HUES6 (cell line): ENCODE measurements at regions not wholly inside any gene's neighbourhood (a gene's known extent, or its start where the extent isn't known, plus 50 kb on each side); places are given as distances from the start of the nearest gene placed in this dataset.
"Not testable (repeated sequence)": the region's sequence is repeated elsewhere in the genome, so short reads cannot be mapped to it uniquely, and the experiment has no call there.

Source experiments
- H3K27ac ChIP-seq: 2 replicates; pipeline ENCODE4 v1.7.0; 2013; ENCODE audit warnings: low read depth, mild to moderate bottlenecking, low read length, inconsistent platforms
- H3K27me3 ChIP-seq: 2 replicates; pipeline ENCODE4 v1.6.1; 2013; ENCODE audit warnings: low read length; ENCODE audit not compliant: control insufficient read depth, insufficient read depth
- H3K36me3 ChIP-seq: 2 replicates; pipeline ENCODE4 v1.6.1; 2013; ENCODE audit warnings: low read length; ENCODE audit not compliant: control insufficient read depth, insufficient read depth
- H3K4me1 ChIP-seq: 2 replicates; pipeline ENCODE4 v1.6.1; 2013; ENCODE audit warnings: low read length; ENCODE audit not compliant: control insufficient read depth, insufficient read depth
- H3K4me3 ChIP-seq: 2 replicates; pipeline ENCODE4 v1.5.1; 2013; ENCODE audit warnings: low read depth, low read length
- H3K9ac ChIP-seq: one replicate; pipeline ENCODE4 v1.6.1; 2013; ENCODE audit warnings: mild to moderate bottlenecking, low read length
- H3K9me3 ChIP-seq: 2 replicates; pipeline ENCODE4 v1.6.1; 2013; ENCODE audit warnings: low read depth, low read length; ENCODE audit not compliant: control insufficient read depth, insufficient read depth

DNA sequence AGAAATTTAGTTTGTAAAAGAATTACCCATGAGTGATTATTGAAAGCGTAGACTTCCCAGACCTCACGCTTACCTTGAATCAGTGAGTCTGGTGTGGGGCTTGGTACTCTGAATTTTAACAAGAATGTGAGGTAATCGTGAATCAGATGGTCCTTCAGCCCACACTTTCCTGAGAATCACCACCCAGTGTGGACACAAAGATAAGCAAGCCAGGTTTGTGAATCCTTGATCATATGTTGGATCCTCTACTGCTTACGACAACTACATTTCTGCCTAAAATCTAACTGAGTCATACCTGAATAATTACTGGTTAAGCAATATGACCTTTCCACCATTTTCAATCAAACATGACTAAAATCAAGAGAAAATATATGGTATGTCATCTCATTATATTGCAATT lies 589.3 kb downstream of the TFAP2A start:
- Histone ChIP-seq H3K4me3 (no peak overlapping the region), H3K9me3 (no peaks in the 10 kb centered on the region), H3K9ac (no peak overlapping the region), H3K36me3 (no peaks in the 10 kb centered on the region), H3K27me3 (no peaks in the 10 kb centered on the region), H3K4me1 (no peaks in the 10 kb centered on the region), H3K27ac (no peak overlapping the region)

DNA sequence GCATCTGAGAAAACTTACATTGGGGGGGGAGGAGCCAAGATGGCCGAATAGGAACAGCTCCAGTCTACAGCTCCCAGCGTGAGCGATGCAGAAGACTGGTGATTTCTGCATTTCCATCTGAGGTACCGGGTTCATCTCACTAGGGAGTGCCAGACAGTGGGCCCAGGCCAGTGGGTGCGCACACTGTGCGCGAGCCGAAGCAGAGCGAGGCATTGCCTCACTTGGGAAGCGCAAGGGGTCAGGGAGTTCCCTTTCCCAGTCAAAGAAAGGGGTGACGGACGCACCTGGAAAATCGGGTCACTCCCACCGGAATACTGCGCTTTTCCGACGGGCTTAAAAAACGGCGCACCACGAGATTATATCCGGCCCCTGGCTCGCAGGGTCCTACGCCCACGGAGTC lies 604.1 kb downstream of the TFAP2A start:
- peak overlapping the region; percentile 52 for H3K4me3 ChIP-seq
- not testable (repeated sequence) for H3K9me3 ChIP-seq, H3K27me3 ChIP-seq, H3K36me3 ChIP-seq, H3K4me1 ChIP-seq, H3K27ac ChIP-seq
- peak overlapping the region; percentile 82 for H3K9ac ChIP-seq

DNA sequence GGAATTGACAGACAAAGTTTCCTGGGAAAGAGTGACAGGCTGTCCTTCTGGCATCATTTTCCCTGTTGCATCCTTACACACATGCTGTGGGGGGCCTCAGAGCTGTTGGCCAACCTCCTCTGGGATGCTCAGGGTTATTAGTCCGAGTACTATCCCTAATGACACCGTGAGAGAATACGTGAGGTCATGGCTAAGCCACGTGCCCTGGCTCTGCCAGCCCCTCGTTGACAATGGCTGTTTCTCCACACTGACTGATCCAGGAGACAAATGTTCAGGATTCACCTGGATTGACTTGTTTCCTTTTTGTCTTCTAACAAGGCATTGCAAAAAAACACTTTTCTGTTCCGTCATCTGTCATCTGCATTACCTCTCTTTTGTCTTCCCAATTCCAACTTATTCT lies 604.6 kb downstream of the TFAP2A start:
- H3K4me1 ChIP-seq: no peaks in the 10 kb centered on the region
- no peaks in the 10 kb centered on the region for H3K36me3 ChIP-seq
- no peaks in the 10 kb centered on the region for H3K27me3 ChIP-seq
- H3K27ac ChIP-seq: no peak overlapping the region
- H3K9me3 ChIP-seq: no peaks in the 10 kb centered on the region
- peak overlapping the region; percentile 82 for H3K9ac ChIP-seq
- H3K4me3 ChIP-seq: peak overlapping the region; percentile 52

DNA sequence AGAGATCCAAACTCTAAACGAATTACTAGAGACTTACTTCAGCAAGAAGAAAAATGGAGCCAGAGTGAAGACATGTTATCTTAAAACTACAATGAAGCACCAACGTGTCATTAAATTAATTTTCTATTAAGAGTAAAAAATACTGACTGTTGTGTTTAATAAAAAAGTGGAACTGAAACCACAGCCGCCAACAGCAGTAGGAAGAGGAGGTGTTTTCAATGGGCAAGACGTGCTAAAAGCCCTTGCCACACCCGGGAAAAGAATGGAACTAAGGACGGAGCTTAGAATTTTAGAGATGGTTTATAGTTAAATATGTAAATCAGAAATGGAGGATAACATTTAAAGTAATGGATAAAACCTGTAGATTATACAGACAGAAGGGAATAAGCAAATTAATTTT lies 608.7 kb downstream of the TFAP2A start:
- no peak overlapping the region for H3K9ac ChIP-seq
- H3K36me3 ChIP-seq: no peaks in the 10 kb centered on the region
- no peak overlapping the region for H3K4me3 ChIP-seq
- no peaks in the 10 kb centered on the region for H3K9me3 ChIP-seq
- H3K27ac ChIP-seq: no peak overlapping the region
- H3K27me3 ChIP-seq: no peaks in the 10 kb centered on the region
- peaks cover 4% of the 10 kb centered on the region; the same call in 1 of the 2 replicates for H3K4me1 ChIP-seq

DNA sequence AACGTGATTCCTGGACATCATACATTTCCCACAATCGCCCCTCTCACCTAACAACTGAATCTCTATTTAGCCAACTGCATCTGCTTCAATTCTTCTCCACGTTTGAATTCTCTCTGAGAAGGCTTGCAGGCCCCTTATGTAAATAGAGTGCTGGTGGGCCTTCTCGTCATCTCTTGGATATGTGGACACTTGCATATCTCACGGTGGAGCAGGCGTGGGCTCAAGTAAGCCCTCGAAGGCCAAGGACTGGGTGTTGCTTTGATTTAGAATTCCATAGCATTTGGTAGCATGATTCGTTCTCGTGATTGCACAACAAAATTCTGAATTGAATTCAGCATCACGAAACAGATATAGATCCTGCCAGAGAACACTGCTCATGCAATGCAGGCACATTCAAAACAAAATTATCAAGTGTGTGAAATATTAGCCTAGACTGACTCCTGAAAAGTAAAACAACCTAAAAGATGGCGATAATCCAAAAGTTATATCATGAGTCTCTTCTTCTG lies 613.6 kb downstream of the TFAP2A start:
- H3K27ac ChIP-seq: no peak overlapping the region
- H3K36me3 ChIP-seq: no peaks in the 10 kb centered on the region
- no peaks in the 10 kb centered on the region for H3K27me3 ChIP-seq
- no peak overlapping the region for H3K4me3 ChIP-seq
- H3K4me1 ChIP-seq: peaks cover 4% of the 10 kb centered on the region; the same call in 1 of the 2 replicates
- H3K9ac ChIP-seq: no peak overlapping the region
- H3K9me3 ChIP-seq: no peaks in the 10 kb centered on the region

DNA sequence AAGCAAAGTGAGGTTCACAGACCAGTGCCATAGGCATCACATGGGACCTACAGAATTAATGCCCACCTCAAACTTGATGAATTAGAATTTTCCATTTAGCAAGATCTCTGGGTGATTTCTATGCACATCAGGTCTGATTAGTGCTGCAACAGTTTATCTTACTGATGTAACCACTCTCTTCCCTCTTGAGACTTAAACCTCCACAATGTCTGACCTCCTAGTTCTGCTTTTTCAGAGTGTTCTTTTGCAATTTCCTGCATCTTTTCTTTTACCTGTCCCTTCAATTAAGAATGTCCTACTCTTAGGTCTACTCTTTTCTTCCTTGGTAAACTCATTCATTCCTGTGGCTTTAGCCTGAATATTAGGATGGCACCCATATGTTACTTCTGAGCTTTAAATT lies 615.3 kb downstream of the TFAP2A start:
- H3K9ac ChIP-seq: no peak overlapping the region
- no peaks in the 10 kb centered on the region for H3K27me3 ChIP-seq
- H3K27ac ChIP-seq: no peak overlapping the region
- H3K9me3 ChIP-seq: no peaks in the 10 kb centered on the region
- no peaks in the 10 kb centered on the region for H3K36me3 ChIP-seq
- peaks cover 8% of the 10 kb centered on the region; the same call in 1 of the 2 replicates for H3K4me1 ChIP-seq
- no peak overlapping the region for H3K4me3 ChIP-seq

DNA sequence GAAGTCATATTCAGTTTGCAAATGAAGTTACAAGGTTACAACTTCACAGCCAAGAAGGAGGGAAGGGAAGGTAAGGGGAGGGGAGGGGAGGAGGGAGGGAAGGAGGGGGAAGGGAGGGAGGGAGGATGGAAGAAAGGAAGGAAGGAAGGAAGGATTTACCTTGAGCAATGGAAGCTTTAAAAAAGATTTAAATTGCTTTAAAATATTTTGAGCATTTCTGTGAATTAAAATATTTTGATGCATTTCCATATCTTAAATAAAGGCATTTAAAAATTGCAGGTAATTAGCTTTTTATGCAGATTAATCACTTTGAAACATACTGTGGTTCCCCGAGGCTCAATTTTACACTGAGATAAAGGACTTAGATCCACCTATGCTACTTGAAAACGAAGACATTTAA lies 618.0 kb downstream of the TFAP2A start:
- Histone ChIP-seq H3K4me1 (peaks cover 4% of the 10 kb centered on the region; the same call in 1 of the 2 replicates), H3K27me3 (no peaks in the 10 kb centered on the region), H3K9me3 (no peaks in the 10 kb centered on the region), H3K9ac (no peak overlapping the region), H3K27ac (no peak overlapping the region), H3K4me3 (no peak overlapping the region), H3K36me3 (no peaks in the 10 kb centered on the region)

DNA sequence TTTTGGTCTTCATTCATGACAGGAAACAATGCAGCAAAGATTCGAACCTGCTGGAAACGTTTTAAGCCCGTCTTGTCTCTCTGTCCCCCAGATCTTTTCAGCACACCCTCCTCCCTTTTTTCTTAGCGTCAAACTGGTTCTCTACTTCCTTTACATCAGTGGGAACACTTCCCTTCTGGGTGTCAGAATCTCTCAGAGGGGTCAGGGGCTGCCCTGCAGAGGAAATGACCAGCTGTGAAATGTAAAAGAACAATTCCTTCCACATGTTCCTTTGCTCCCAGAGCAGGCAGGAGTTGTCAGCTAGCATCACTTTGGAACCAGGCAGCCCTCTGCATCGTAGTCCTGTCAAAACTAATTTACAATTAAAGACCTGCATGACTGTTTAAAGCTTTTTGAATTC lies 619.0 kb downstream of the TFAP2A start:
- H3K27me3 ChIP-seq: no peaks in the 10 kb centered on the region
- no peak overlapping the region for H3K9ac ChIP-seq
- no peak overlapping the region for H3K27ac ChIP-seq
- H3K4me3 ChIP-seq: no peak overlapping the region
- H3K4me1 ChIP-seq: peaks cover 4% of the 10 kb centered on the region; the same call in 1 of the 2 replicates
- no peaks in the 10 kb centered on the region for H3K36me3 ChIP-seq
- no peaks in the 10 kb centered on the region for H3K9me3 ChIP-seq

DNA sequence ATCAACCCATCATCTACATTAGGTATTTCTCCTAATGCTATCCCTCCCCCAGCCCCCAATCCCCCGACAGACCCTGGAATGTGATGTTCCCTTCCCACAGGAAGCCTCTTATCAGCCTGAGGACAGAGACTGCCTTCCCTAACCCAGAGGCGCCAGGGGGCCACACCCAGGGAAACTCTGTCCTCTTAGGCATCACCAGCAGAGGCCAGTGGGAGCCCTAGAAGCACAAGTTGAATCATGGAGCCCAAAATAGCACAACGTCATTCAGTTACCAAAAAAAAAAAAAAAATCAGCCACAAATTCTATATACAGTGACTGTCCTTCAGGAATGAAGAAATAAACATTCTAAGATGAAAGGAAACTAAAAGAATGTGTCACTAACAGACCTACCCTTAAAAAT lies 625.7 kb downstream of the TFAP2A start:
- no peaks in the 10 kb centered on the region for H3K9me3 ChIP-seq
- H3K27ac ChIP-seq: no peak overlapping the region
- no peaks in the 10 kb centered on the region for H3K27me3 ChIP-seq
- H3K4me3 ChIP-seq: no peak overlapping the region
- no peak overlapping the region for H3K9ac ChIP-seq
- peaks cover 3% of the 10 kb centered on the region for H3K4me1 ChIP-seq
- H3K36me3 ChIP-seq: no peaks in the 10 kb centered on the region

DNA sequence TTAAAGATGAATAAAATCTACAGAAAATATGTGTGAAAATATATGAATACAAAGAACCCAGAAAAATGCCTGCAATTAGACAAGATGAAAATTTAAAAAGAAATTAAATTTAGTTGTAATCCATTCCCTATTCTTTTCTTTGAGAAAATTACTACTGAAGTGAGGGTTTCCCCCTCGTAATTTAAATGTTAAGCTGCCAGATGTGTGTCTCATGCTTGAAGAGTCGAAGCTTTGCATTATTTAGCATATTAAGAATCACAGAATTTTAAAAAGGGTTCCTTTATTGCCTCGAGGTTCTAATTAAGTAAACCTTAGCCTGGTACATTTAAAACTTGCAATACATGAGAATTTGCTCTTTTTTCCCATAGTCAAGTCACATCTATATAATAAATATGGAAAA lies 630.1 kb downstream of the TFAP2A start:
- no peak overlapping the region for H3K9ac ChIP-seq
- no peaks in the 10 kb centered on the region for H3K9me3 ChIP-seq
- peaks cover 3% of the 10 kb centered on the region for H3K4me1 ChIP-seq
- no peaks in the 10 kb centered on the region for H3K27me3 ChIP-seq
- no peaks in the 10 kb centered on the region for H3K36me3 ChIP-seq
- H3K27ac ChIP-seq: no peak overlapping the region
- H3K4me3 ChIP-seq: no peak overlapping the region

DNA sequence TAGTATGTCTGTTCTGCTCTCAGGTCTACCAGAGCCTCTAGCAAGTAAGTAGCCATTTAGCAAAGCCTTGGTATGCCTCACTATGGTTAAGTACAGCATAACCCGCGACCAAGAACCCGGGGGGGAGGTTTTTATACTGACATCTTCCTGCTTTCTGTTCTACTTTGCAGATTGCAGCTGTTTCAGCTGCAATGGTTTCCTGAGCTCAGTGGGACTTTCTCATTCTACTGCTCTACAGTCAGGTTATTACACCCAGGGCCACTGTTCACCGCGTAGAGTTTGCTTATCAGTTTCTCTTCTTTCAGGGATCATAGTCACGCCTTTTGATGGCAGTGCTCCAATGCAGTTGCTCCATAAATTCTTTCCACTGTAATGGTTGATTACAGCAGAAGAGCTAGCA lies 631.3 kb downstream of the TFAP2A start:
- Histone ChIP-seq H3K27me3 (no peaks in the 10 kb centered on the region), H3K4me3 (no peak overlapping the region), H3K9ac (no peak overlapping the region), H3K27ac (no peak overlapping the region), H3K36me3 (no peaks in the 10 kb centered on the region), H3K9me3 (no peaks in the 10 kb centered on the region), H3K4me1 (peaks cover under 1% of the 10 kb centered on the region)
